DND-41 (cell line): ENCODE measurements at regions not wholly inside any gene's neighbourhood (a gene's known extent, or its start where the extent isn't known, plus 50 kb on each side); places are given as distances from the start of the nearest gene placed in this dataset.
"Not testable (repeated sequence)": the region's sequence is repeated elsewhere in the genome, so short reads cannot be mapped to it uniquely, and the experiment has no call there.

Source experiments
- ATAC-seq: fragments of 200-7000 bp; cut with Tn5 transposase; 3 replicates; pipeline ENCODE4 v1.9.1; 2021; ENCODE audit warnings: low read depth; ENCODE audit not compliant: insufficient read depth
- DNase-seq: peaks from one replicate; pipeline ENCODE4 v3.0.0-alpha.2; 2020
- H2AFZ ChIP-seq: 2 replicates; pipeline ENCODE4 v1.6.0; 2012; ENCODE audit warnings: low read depth, low read length
- H3K27ac ChIP-seq: 2 replicates; pipeline ENCODE4 v1.5.1; 2012; ENCODE audit warnings: low read length, inconsistent platforms
- H3K27me3 ChIP-seq: fragments of 200-600 bp; sonication (generic); 2 replicates; pipeline ENCODE4 v1.6.0; 2012; ENCODE audit warnings: low read length, mild to moderate bottlenecking, inconsistent platforms; ENCODE audit not compliant: insufficient read depth, poor library complexity
- H3K36me3 ChIP-seq: 2 replicates; pipeline ENCODE4 v1.5.1; 2012; ENCODE audit warnings: low read length, inconsistent platforms; ENCODE audit not compliant: insufficient read depth
- H3K4me1 ChIP-seq: 2 replicates; pipeline ENCODE4 v1.5.1; 2012; ENCODE audit warnings: mild to moderate bottlenecking, low read length; ENCODE audit not compliant: insufficient read depth
- H3K4me2 ChIP-seq: 2 replicates; pipeline ENCODE4 v1.6.0; 2012; ENCODE audit warnings: mild to moderate bottlenecking, moderate library complexity, low read length, inconsistent platforms; ENCODE audit not compliant: insufficient read depth
- H3K4me3 ChIP-seq, 2 experiments: fragments of 200-600 bp in 1 of 2; shearing (Covaris generic) in 1 of 2; 2 replicates each; pipeline ENCODE4 v1.5.1; 2012 to 2016; ENCODE audit warnings: inconsistent platforms in 2 of 2, low read length in 2 of 2, mild to moderate bottlenecking in 2 of 2, low read depth in 1 of 2, moderate library complexity in 1 of 2
- H3K79me2 ChIP-seq: 2 replicates; pipeline ENCODE4 v1.6.0; 2012; ENCODE audit warnings: low read length, inconsistent platforms; ENCODE audit not compliant: insufficient read depth
- H3K9ac ChIP-seq: 2 replicates; pipeline ENCODE4 v1.6.0; 2012; ENCODE audit warnings: low read depth, mild to moderate bottlenecking, inconsistent platforms, low read length, moderate library complexity
- H3K9me3 ChIP-seq: 2 replicates; pipeline ENCODE4 v1.5.1; 2012; ENCODE audit warnings: low read length, moderate library complexity, mild to moderate bottlenecking, inconsistent platforms; ENCODE audit not compliant: insufficient read depth, severe bottlenecking
- H4K20me1 ChIP-seq: 2 replicates; pipeline ENCODE4 v1.6.0; 2012; ENCODE audit warnings: low read length; ENCODE audit not compliant: insufficient read depth
- CTCF ChIP-seq: IDR thresholded peaks from 2 replicates; pipeline ENCODE4 v1.5.1; 2012; ENCODE audit warnings: borderline replicate concordance, low read length, moderate library complexity, mild to moderate bottlenecking; ENCODE audit not compliant: poor library complexity, severe bottlenecking; ENCODE audit errors: extremely low read depth
- EZH2 ChIP-seq: IDR thresholded peaks from 3 replicates; pipeline ENCODE4 v1.6.1; 2012; ENCODE audit warnings: borderline replicate concordance, low read depth, mild to moderate bottlenecking, moderate library complexity, low read length, inconsistent platforms; ENCODE audit not compliant: severe bottlenecking

DNA sequence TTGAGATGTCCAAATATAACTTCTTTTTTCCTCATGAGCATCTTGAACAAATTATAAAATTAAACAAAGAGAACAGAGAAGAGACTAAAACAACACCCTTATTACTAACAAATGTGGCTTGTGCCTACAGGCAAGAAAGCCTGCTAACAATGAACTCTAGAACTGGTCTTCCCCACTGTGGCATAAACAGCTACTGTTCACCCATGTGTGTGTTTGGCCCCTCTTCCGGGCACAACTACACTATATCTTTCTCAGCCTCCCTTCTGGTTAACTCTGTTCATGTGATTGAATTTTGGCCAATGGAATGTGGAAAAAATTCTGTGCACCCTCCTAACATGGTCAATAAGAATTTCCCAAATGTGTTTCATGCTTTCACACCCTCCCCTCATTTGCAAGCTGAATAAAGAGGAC lies 117.0 kb downstream of the KBTBD2 start:
- no peak overlapping the region for H3K4me3 ChIP-seq
- H3K9ac ChIP-seq: no peak overlapping the region
- no peaks in the 10 kb centered on the region for H3K4me1 ChIP-seq
- H3K79me2 ChIP-seq: no peaks in the 10 kb centered on the region
- H2AFZ ChIP-seq: no peak overlapping the region
- H3K4me2 ChIP-seq: no peak overlapping the region
- ATAC-seq (no peak), DNase-seq (no peak)
- TF ChIP-seq CTCF (no peak), EZH2 (no peak)
- H3K36me3 ChIP-seq: no peaks in the 10 kb centered on the region
- H3K9me3 ChIP-seq: no peaks in the 10 kb centered on the region
- H3K27ac ChIP-seq: no peak overlapping the region
- no peaks in the 10 kb centered on the region for H4K20me1 ChIP-seq
- H3K27me3 ChIP-seq: no peaks in the 10 kb centered on the region

- not testable (repeated sequence) for H3K79me2 ChIP-seq, H3K36me3 ChIP-seq, H3K27ac ChIP-seq, H3K9ac ChIP-seq, H3K4me1 ChIP-seq, DNase-seq, H2AFZ ChIP-seq, H3K4me2 ChIP-seq, H4K20me1 ChIP-seq, ATAC-seq, H3K27me3 ChIP-seq, H3K9me3 ChIP-seq, H3K4me3 ChIP-seq
Observed at GRCh38 chr7:32768866-32769510, 122.6 kb downstream of the KBTBD2 start.

DNA sequence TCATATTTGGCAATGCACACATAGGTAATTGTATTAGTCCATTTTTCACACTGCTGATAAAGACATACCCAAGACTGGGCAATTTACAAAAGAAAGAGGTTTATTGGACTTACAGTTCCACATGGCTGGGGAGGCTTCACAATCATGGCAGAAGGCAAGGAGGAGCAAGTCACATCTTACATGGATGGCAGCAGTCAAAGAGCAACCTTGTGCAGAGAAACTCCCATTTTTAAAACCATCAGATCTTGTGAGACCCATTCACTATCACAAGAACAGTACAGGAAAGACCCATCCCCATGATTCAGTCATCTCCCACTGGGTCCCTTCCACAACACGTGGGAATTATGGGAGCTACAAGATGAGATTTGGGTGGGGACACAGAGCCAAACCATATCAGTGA lies 123.2 kb downstream of the KBTBD2 start:
- not testable (repeated sequence) for H3K27me3 ChIP-seq, H4K20me1 ChIP-seq, H2AFZ ChIP-seq, ATAC-seq, H3K4me2 ChIP-seq, H3K4me1 ChIP-seq, H3K79me2 ChIP-seq, DNase-seq, H3K27ac ChIP-seq, H3K9ac ChIP-seq, H3K9me3 ChIP-seq, H3K4me3 ChIP-seq, H3K36me3 ChIP-seq

GRCh38 chr7:32765649-32766251 lies 125.8 kb downstream of the KBTBD2 start:
- TF ChIP-seq CTCF: peak; percentile 50
- not testable (repeated sequence) for DNase-seq

More at GRCh38 chr7:32765649-32766251, 125.8 kb downstream of the KBTBD2 start:
- H3K27ac ChIP-seq, H4K20me1 ChIP-seq, ATAC-seq, H3K79me2 ChIP-seq, H2AFZ ChIP-seq, H3K9me3 ChIP-seq, H3K4me3 ChIP-seq, H3K36me3 ChIP-seq, H3K4me2 ChIP-seq, H3K4me1 ChIP-seq, H3K9ac ChIP-seq, H3K27me3 ChIP-seq: not testable (repeated sequence)
